ENCODE measurements at regions not wholly inside any gene's neighbourhood (a gene's known extent, or its start where the extent isn't known, plus 50 kb on each side); places are given as distances from the start of the nearest gene placed in this dataset.

DNA sequence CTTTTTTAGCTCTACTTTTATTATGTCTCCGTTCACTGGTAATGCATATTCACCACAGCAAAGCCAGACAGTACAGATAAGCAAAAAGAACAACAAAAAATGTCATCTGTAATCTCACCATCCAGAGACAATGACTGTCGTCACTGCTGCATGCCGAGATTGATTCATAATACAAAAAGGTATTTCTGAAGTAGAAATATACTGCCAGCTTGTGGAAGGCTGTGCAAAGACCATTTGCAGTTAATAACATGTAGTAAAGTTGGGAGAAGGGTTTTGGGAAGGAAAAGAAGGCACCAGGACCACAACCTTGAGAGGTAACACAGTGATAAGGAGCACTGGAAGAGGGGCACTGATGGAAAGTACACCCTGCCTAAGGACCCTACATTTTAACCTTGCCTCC, 223.0 kb upstream of the ZIC3 start:
- H4K20me1 ChIP-seq (ENCODE audit: insufficient read depth, low read length), result no peaks in the 10 kb centered on the region
- no peak overlapping the region for H3K4me2 ChIP-seq (ENCODE audit: insufficient read depth, low read length)
- H3K79me2 ChIP-seq (ENCODE audit: insufficient read depth, low read length), result no peaks in the 10 kb centered on the region
- no peak overlapping the region for H3K4me3 ChIP-seq (ENCODE audit: insufficient read depth, low read length)
- H2AFZ ChIP-seq (ENCODE audit: low read length), result no peak overlapping the region
- H3K4me1 ChIP-seq (ENCODE audit: insufficient read depth, low read length), result no peaks in the 10 kb centered on the region
- no peaks in the 10 kb centered on the region for H3K27me3 ChIP-seq (ENCODE audit: insufficient read depth, low read length)
- H3K9me3 ChIP-seq (ENCODE audit: low read depth, low read length), result no peaks in the 10 kb centered on the region
- no peaks in the 10 kb centered on the region for H3K36me3 ChIP-seq (ENCODE audit: insufficient read depth, low read length)
- no peak for DNase-seq (ENCODE audit: insufficient read length, low spot score, missing footprints)
- no peak for TF ChIP-seq CTCF (IDR thresholded peaks at IDR 0.05; ENCODE audit: extremely low read depth, low read depth, low read length)
- no peak overlapping the region for H3K27ac ChIP-seq (ENCODE audit: low read depth, low read length)

DNA sequence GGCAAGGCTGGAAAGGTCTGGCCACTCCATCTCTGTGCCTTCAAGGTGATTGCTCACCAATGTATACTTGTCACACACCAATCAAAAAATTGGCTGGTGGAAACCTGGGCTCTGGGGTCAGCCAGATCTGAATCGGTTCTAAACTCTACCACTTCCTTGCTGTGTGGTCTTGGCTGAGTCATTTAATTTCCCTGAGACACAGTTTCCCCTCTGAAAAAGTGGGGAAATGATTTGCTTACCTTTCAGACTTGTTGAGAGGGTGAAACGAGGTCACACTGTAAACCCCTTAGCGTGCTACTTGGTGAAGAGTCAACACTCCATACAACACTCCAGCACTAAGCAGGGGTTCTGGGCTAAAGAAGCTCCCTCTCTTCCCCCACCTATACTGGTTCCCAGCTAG, 252.3 kb upstream of the ZIC3 start:
- H3K79me2 ChIP-seq (ENCODE audit: insufficient read depth, low read length), result no peaks in the 10 kb centered on the region
- H4K20me1 ChIP-seq (ENCODE audit: insufficient read depth, low read length), result no peaks in the 10 kb centered on the region
- DNase-seq (ENCODE audit: insufficient read length, low spot score, missing footprints), result no peak
- H3K27me3 ChIP-seq (ENCODE audit: insufficient read depth, low read length), result no peaks in the 10 kb centered on the region
- no peak overlapping the region for H3K27ac ChIP-seq (ENCODE audit: low read depth, low read length)
- no peaks in the 10 kb centered on the region for H3K4me1 ChIP-seq (ENCODE audit: insufficient read depth, low read length)
- no peak overlapping the region for H2AFZ ChIP-seq (ENCODE audit: low read length)
- H3K4me3 ChIP-seq (ENCODE audit: insufficient read depth, low read length), result no peak overlapping the region
- H3K36me3 ChIP-seq (ENCODE audit: insufficient read depth, low read length), result no peaks in the 10 kb centered on the region
- H3K4me2 ChIP-seq (ENCODE audit: insufficient read depth, low read length), result no peak overlapping the region
- no peaks in the 10 kb centered on the region for H3K9me3 ChIP-seq (ENCODE audit: low read depth, low read length)
- no peak for TF ChIP-seq CTCF (IDR thresholded peaks at IDR 0.05; ENCODE audit: extremely low read depth, low read depth, low read length)

DNA sequence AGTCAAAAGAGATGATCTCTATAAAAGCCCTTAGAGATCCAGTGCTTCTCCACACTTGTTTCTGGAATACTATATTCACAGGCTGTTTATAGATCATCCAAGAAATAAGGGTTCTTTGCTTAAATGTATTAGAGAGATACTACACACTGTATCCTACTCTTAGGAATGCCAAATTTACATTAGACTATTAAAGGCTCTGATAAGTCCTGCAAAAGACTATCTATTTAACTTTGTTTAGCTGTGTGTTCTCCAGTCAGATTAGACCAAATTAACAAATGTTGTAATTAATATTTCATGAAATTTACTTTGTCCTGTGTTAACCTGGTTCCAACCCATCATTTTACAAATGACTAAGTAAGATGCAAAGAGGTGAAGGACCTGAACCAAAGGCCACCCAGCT, 260.5 kb upstream of the ZIC3 start:
- no peak overlapping the region for H3K4me2 ChIP-seq (ENCODE audit: insufficient read depth, low read length)
- H3K4me1 ChIP-seq (ENCODE audit: insufficient read depth, low read length), result no peaks in the 10 kb centered on the region
- no peaks in the 10 kb centered on the region for H3K79me2 ChIP-seq (ENCODE audit: insufficient read depth, low read length)
- no peak overlapping the region for H3K27ac ChIP-seq (ENCODE audit: low read depth, low read length)
- no peaks in the 10 kb centered on the region for H3K9me3 ChIP-seq (ENCODE audit: low read depth, low read length)
- H4K20me1 ChIP-seq (ENCODE audit: insufficient read depth, low read length), result no peaks in the 10 kb centered on the region
- no peak for TF ChIP-seq CTCF (IDR thresholded peaks at IDR 0.05; ENCODE audit: extremely low read depth, low read depth, low read length)
- no peaks in the 10 kb centered on the region for H3K27me3 ChIP-seq (ENCODE audit: insufficient read depth, low read length)
- H3K36me3 ChIP-seq (ENCODE audit: insufficient read depth, low read length), result no peaks in the 10 kb centered on the region
- H3K4me3 ChIP-seq (ENCODE audit: insufficient read depth, low read length), result no peak overlapping the region
- DNase-seq (ENCODE audit: insufficient read length, low spot score, missing footprints), result no peak
- H2AFZ ChIP-seq (ENCODE audit: low read length), result no peak overlapping the region

DNA sequence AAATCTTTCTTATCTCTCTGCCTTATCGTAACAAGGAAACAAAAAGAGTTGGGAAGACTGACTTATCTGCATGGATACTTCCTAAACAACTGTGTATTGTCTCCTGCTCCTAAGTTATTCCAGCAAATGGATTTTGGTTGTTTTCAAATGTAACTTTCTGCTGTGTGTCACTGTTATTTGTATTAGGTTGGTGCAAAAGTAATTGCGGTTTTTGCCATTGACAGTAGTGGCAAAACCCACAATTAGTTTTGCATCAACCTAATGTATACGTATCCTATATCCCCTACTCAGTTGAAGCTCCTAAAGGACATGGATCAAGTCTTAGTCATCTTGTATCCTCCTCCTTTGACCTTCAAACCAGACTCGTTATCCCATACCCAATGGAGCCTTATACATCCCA, 263.4 kb upstream of the GPR101 start:
- Histone ChIP-seq H2AFZ (ENCODE audit: low read length) (no peak overlapping the region), H3K4me3 (ENCODE audit: insufficient read depth, low read length) (no peak overlapping the region), H3K9me3 (ENCODE audit: low read depth, low read length) (no peaks in the 10 kb centered on the region), H3K79me2 (ENCODE audit: insufficient read depth, low read length) (no peaks in the 10 kb centered on the region), H3K27me3 (ENCODE audit: insufficient read depth, low read length) (no peaks in the 10 kb centered on the region), H4K20me1 (ENCODE audit: insufficient read depth, low read length) (no peaks in the 10 kb centered on the region), H3K4me1 (ENCODE audit: insufficient read depth, low read length) (no peaks in the 10 kb centered on the region), H3K4me2 (ENCODE audit: insufficient read depth, low read length) (no peak overlapping the region), H3K36me3 (ENCODE audit: insufficient read depth, low read length) (no peaks in the 10 kb centered on the region), H3K27ac (ENCODE audit: low read depth, low read length) (no peak overlapping the region)
- no peak for DNase-seq (ENCODE audit: insufficient read length, low spot score, missing footprints)
- no peak for TF ChIP-seq CTCF (IDR thresholded peaks at IDR 0.05; ENCODE audit: extremely low read depth, low read depth, low read length)

All from osteoblast (primary cell).